ENCODE measurements at regions not wholly inside any gene's neighbourhood (a gene's known extent, or its start where the extent isn't known, plus 50 kb on each side); places are given as distances from the start of the nearest gene placed in this dataset.

- TF ChIP-seq CTCF (conservative IDR thresholded peaks at IDR 0.05 in 1 of 2, IDR thresholded peaks at IDR 0.05 in 1 of 2; ENCODE audit: extremely low read depth in 1 of 2, insufficient read depth in 1 of 2, low read depth in 1 of 2, low read length in 2 of 2) (no peak), EZH2 (IDR thresholded peaks at IDR 0.05; ENCODE audit: borderline replicate concordance, low read length) (no peak)
These were observed 63.4 kb upstream of the ADAM23 start for GRCh38 chr2:206379886-206380285.

Measured in mammary epithelial cell (primary cell).